GM23338 (cell line): ENCODE measurements at regions not wholly inside any gene's neighbourhood (a gene's known extent, or its start where the extent isn't known, plus 50 kb on each side); places are given as distances from the start of the nearest gene placed in this dataset.
"Not testable (repeated sequence)": the region's sequence is repeated elsewhere in the genome, so short reads cannot be mapped to it uniquely, and the experiment has no call there.

ENCODE experiments used
- EZH2 ChIP-seq: fragments of 200-600 bp; sonication (generic); IDR thresholded peaks from one replicate; pipeline ENCODE4 v1.8.0; 2017; ENCODE audit warnings: antibody characterized with exemption, mild to moderate bottlenecking, low read depth; ENCODE audit not compliant: unreplicated experiment
- EZH2phosphoT487 ChIP-seq: fragments of 200-600 bp; sonication (generic); IDR thresholded peaks from one replicate; pipeline ENCODE4 v1.8.1; 2018; ENCODE audit warnings: antibody characterized with exemption; ENCODE audit not compliant: unreplicated experiment
- POLR2AphosphoS5 ChIP-seq: IDR thresholded peaks from 2 replicates; pipeline ENCODE4 v1.6.1; 2016; ENCODE audit warnings: antibody characterized with exemption, low read depth
- REST ChIP-seq: IDR thresholded peaks from one replicate; pipeline ENCODE4 v1.6.1; 2018; ENCODE audit warnings: antibody characterized with exemption; ENCODE audit not compliant: unreplicated experiment
- ZNF462 ChIP-seq: fragments of 250-450 bp; sonication (Bioruptor Pico); IDR thresholded peaks from 2 replicates; pipeline ENCODE4 v1.5.0; 2020; ENCODE audit warnings: mild to moderate bottlenecking, moderate library complexity
- TF ChIP-seq, protein P1 (sequence below), 2 experiments: fragments of 200-600 bp in 1 of 2; sonication (generic) in 1 of 2; conservative IDR thresholded peaks; 2 replicates each; pipeline versions ENCODE4 v1.5.1 to v1.6.1; 2016 to 2017; ENCODE audit warnings: antibody characterized with exemption in 2 of 2, low read depth in 2 of 2, mild to moderate bottlenecking in 2 of 2, moderate library complexity in 1 of 2

- not testable (repeated sequence) for TF ChIP-seq POLR2AphosphoS5; EZH2; ZNF462 (CRISPR knock-in tag); EZH2phosphoT487; REST
- TF ChIP-seq, protein P1, sequence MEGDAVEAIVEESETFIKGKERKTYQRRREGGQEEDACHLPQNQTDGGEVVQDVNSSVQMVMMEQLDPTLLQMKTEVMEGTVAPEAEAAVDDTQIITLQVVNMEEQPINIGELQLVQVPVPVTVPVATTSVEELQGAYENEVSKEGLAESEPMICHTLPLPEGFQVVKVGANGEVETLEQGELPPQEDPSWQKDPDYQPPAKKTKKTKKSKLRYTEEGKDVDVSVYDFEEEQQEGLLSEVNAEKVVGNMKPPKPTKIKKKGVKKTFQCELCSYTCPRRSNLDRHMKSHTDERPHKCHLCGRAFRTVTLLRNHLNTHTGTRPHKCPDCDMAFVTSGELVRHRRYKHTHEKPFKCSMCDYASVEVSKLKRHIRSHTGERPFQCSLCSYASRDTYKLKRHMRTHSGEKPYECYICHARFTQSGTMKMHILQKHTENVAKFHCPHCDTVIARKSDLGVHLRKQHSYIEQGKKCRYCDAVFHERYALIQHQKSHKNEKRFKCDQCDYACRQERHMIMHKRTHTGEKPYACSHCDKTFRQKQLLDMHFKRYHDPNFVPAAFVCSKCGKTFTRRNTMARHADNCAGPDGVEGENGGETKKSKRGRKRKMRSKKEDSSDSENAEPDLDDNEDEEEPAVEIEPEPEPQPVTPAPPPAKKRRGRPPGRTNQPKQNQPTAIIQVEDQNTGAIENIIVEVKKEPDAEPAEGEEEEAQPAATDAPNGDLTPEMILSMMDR (conservative IDR thresholded peaks at IDR 0.05; ENCODE audit: low read depth in 2 of 2) = not testable (repeated sequence)
Observed at GRCh38 chr1:120575201-120575600, 148.5 kb upstream of the NBPF26 start.
